GM18517 (cell line): ENCODE measurements at regions not wholly inside any gene's neighbourhood (a gene's known extent, or its start where the extent isn't known, plus 50 kb on each side); places are given as distances from the start of the nearest gene placed in this dataset.

Experiments
- ATAC-seq: cut with Tn5 transposase; IDR thresholded peaks from one replicate; pipeline ENCODE4 v1.9.1; 2021; ENCODE audit warnings: mild to moderate bottlenecking, moderate library complexity; ENCODE audit not compliant: unreplicated experiment

GRCh38 chr2:41937464-41937906 is 110.3 kb upstream of the PKDCC start:
- no peak for ATAC-seq

GRCh38 chr2:41937921-41938708 is 109.7 kb upstream of the PKDCC start:
- no peak for ATAC-seq

- ATAC-seq = no peak
Measured at GRCh38 chr2:41940060-41940744, 107.6 kb upstream of the PKDCC start.

GRCh38 chr2:41940745-41941063 is 107.1 kb upstream of the PKDCC start:
- ATAC-seq = no peak

- ATAC-seq = no peak
Measured at GRCh38 chr2:41941831-41942230, 106.0 kb upstream of the PKDCC start.

GRCh38 chr2:41942278-41942677 is 105.5 kb upstream of the PKDCC start:
- ATAC-seq = no peak

- no peak for ATAC-seq
Measured at GRCh38 chr2:41943159-41943558, 104.7 kb upstream of the PKDCC start.

- ATAC-seq = no peak
Measured at GRCh38 chr2:41944220-41944880, 103.5 kb upstream of the PKDCC start.

- no peak for ATAC-seq
Measured at GRCh38 chr2:41947701-41948396, 100.0 kb upstream of the PKDCC start.

- no peak for ATAC-seq
Measured at GRCh38 chr2:41948397-41948763, 99.4 kb upstream of the PKDCC start.

GRCh38 chr2:41949091-41949882 is 98.5 kb upstream of the PKDCC start:
- no peak for ATAC-seq

- no peak for ATAC-seq
Measured at GRCh38 chr2:41949883-41950665, 97.7 kb upstream of the PKDCC start.

GRCh38 chr2:41950666-41950960 is 97.2 kb upstream of the PKDCC start:
- ATAC-seq = no peak

GRCh38 chr2:41954304-41955291 is 93.2 kb upstream of the PKDCC start:
- no peak for ATAC-seq

GRCh38 chr2:41955316-41956043 is 92.3 kb upstream of the PKDCC start:
- peak; percentile 61 for ATAC-seq

GRCh38 chr2:41957431-41957830 is 90.4 kb upstream of the PKDCC start:
- ATAC-seq = no peak

GRCh38 chr2:41958251-41958650 is 89.6 kb upstream of the PKDCC start:
- no peak for ATAC-seq

- no peak for ATAC-seq
Measured at GRCh38 chr2:41958775-41959174, 89.0 kb upstream of the PKDCC start.
